Peyer's patch (tissue), 4 donors: ENCODE measurements at regions not wholly inside any gene's neighbourhood (a gene's known extent, or its start where the extent isn't known, plus 50 kb on each side); places are given as distances from the start of the nearest gene placed in this dataset.

ENCODE experiments used
- DNase-seq, 3 donors: peaks; one replicate each; pipeline ENCODE4 v3.0.0-alpha.2; 2017 to 2019
- H3K27ac ChIP-seq, 4 donors: fragments of 200-600 bp; sonication (generic); one replicate each; pipeline ENCODE4 v1.5.1; 2016 to 2019
- H3K27me3 ChIP-seq, 2 donors: fragments of 200-600 bp; sonication (generic); one replicate each; pipeline ENCODE4 v1.5.1; 2019
- H3K36me3 ChIP-seq, 3 donors: fragments of 200-600 bp; sonication (generic); one replicate each; pipeline ENCODE4 v1.5.1; 2016 to 2019
- H3K4me1 ChIP-seq, 4 donors: fragments of 200-600 bp; sonication (generic); one replicate each; pipeline ENCODE4 v1.5.1; 2016 to 2019
- H3K4me3 ChIP-seq, 4 donors: fragments of 200-600 bp; sonication (generic); 1 replicate in 3 of 4; 2 replicates in 1 of 4; pipeline ENCODE4 v1.5.1; 2016 to 2019; ENCODE audit warnings: mild to moderate bottlenecking in 1 of 4
- H3K9me3 ChIP-seq, 4 donors: fragments of 200-600 bp; sonication (generic); one replicate each; pipeline ENCODE4 v1.5.1; 2016 to 2019; ENCODE audit warnings: mild to moderate bottlenecking in 1 of 4
- POLR2A ChIP-seq, 2 donors: fragments of 450-650 bp; IDR thresholded peaks; one replicate each; pipeline ENCODE4 v1.5.1; 2017; ENCODE audit warnings: antibody characterized with exemption in 2 of 2, mild to moderate bottlenecking in 2 of 2, moderate library complexity in 2 of 2
- TF ChIP-seq, protein P1 (sequence below), 6 experiments: fragments of 450-650 bp in 4 of 6; fragments of 200-600 bp in 2 of 6; sonication (generic) in 1 of 6; IDR thresholded peaks; one replicate each; pipeline ENCODE4 v1.5.1; 2017 to 2019; ENCODE audit warnings: antibody characterized with exemption in 6 of 6, mild to moderate bottlenecking in 3 of 6, moderate library complexity in 1 of 6

DNA sequence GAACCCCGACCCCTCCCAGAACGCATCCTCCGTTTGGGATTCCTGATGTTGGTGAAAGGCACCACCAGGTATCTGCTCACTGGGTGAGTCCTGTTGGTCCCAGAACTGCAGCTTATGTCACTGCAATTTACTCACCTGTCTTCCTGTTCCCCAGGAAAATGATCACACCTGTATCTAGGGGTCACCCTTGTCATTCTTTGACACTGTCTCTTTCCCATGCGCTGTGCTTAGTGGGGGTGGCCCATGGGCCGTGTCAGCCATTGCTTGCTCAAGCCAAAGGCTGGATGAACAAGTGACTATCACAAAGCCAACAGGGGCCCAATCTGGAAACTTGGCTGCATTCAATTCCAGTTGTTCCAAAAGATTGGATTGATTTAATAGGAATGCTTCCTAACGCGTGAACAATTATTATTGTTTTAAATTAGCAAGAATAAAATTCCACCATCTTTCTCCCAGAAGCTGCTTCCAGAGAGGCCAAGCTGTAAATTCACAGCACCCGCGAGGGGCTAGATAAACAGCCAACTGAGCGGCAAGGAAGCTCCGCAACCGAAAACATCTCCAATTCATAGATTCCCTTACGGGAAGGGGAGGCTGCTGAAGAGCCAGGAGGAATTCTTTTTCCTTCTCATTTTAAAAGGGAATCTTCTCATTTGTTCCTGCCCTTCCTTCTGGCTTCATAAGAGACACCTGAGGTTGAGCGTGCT, 134.8 kb upstream of the ZMIZ1 start:
- H3K4me3 ChIP-seq = no peak overlapping the region

GRCh38 chr10:78934532-78934898, 134.3 kb upstream of the ZMIZ1 start:
- H3K4me1 ChIP-seq = peaks cover 0 to 4% (median 0%) of the 10 kb centered on the region in 4 donors
- TF ChIP-seq POLR2A (IDR thresholded peaks at IDR 0.05) = no peak
- TF ChIP-seq, protein P1, sequence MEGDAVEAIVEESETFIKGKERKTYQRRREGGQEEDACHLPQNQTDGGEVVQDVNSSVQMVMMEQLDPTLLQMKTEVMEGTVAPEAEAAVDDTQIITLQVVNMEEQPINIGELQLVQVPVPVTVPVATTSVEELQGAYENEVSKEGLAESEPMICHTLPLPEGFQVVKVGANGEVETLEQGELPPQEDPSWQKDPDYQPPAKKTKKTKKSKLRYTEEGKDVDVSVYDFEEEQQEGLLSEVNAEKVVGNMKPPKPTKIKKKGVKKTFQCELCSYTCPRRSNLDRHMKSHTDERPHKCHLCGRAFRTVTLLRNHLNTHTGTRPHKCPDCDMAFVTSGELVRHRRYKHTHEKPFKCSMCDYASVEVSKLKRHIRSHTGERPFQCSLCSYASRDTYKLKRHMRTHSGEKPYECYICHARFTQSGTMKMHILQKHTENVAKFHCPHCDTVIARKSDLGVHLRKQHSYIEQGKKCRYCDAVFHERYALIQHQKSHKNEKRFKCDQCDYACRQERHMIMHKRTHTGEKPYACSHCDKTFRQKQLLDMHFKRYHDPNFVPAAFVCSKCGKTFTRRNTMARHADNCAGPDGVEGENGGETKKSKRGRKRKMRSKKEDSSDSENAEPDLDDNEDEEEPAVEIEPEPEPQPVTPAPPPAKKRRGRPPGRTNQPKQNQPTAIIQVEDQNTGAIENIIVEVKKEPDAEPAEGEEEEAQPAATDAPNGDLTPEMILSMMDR (IDR thresholded peaks at IDR 0.05) = no peak
- H3K27ac ChIP-seq = no peak overlapping the region

More for the DNA sequence above, 134.8 kb upstream of the ZMIZ1 start:
- TF ChIP-seq POLR2A (IDR thresholded peaks at IDR 0.05) = no peak
- TF ChIP-seq, protein P1 (IDR thresholded peaks at IDR 0.05) = no peak
- Histone ChIP-seq H3K27me3 (no peaks in the 10 kb centered on the region), H3K9me3 (no peaks in the 10 kb centered on the region), H3K27ac (no peak overlapping the region), H3K36me3 (no peaks in the 10 kb centered on the region), H3K4me1 (peaks cover 0 to 4% (median 0%) of the 10 kb centered on the region in 4 donors)
- DNase-seq = no peak

DNA sequence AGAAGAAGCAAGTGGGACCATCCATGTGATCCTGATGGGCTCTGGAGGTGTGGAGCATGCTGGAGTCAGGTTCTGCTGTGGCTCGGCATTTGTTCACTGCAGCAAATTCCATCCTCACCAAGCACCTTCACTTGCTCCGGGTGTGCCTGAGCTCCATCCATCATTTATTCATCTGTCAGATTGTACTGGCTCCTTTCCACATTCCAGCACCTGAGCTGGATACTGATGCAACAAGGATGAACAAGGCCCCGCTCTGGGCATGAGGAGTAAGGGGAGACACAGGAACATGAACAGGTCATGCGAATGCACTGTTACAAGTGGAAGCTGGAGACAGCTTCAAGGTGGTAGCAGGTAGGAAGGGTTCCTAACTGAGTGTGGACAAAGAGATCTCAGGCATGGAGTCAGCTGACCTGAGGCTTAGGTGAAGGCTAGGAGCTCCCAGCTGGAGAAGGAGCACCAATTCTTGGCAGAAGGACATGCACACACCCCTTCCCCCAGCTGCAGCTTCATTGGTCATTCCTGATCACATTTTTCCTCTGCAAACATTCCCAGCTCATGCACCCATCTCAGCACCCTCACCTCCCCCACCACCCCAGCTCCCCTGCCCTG, 133.7 kb upstream of the ZMIZ1 start:
- H3K27ac ChIP-seq = no peak overlapping the region
- H3K36me3 ChIP-seq = no peaks in the 10 kb centered on the region
- peaks cover 0 to 4% (median 0%) of the 10 kb centered on the region in 4 donors for H3K4me1 ChIP-seq
- DNase-seq = no peak
- no peaks in the 10 kb centered on the region for H3K27me3 ChIP-seq
- H3K4me3 ChIP-seq = no peak overlapping the region
- no peaks in the 10 kb centered on the region for H3K9me3 ChIP-seq
- TF ChIP-seq POLR2A (IDR thresholded peaks at IDR 0.05) = no peak
- TF ChIP-seq, protein P1 (IDR thresholded peaks at IDR 0.05) = no peak

More at GRCh38 chr10:78934532-78934898, 134.3 kb upstream of the ZMIZ1 start:
- H3K4me3 ChIP-seq = no peak overlapping the region
- no peaks in the 10 kb centered on the region for H3K36me3 ChIP-seq
- H3K27me3 ChIP-seq = no peaks in the 10 kb centered on the region
- no peaks in the 10 kb centered on the region for H3K9me3 ChIP-seq
- DNase-seq = no peak

- no peak for DNase-seq
- TF ChIP-seq POLR2A (IDR thresholded peaks at IDR 0.05) = no peak
- TF ChIP-seq, protein P1 (IDR thresholded peaks at IDR 0.05) = no peak
- Histone ChIP-seq H3K4me3 (no peak overlapping the region), H3K27me3 (no peaks in the 10 kb centered on the region), H3K9me3 (no peaks in the 10 kb centered on the region), H3K4me1 (peaks cover 0 to 4% (median 0%) of the 10 kb centered on the region in 4 donors), H3K27ac (peak overlapping the region in 1 of 4 donors; percentile 25), H3K36me3 (no peaks in the 10 kb centered on the region)
These were observed 132.9 kb upstream of the ZMIZ1 start for GRCh38 chr10:78935697-78936407.

DNA sequence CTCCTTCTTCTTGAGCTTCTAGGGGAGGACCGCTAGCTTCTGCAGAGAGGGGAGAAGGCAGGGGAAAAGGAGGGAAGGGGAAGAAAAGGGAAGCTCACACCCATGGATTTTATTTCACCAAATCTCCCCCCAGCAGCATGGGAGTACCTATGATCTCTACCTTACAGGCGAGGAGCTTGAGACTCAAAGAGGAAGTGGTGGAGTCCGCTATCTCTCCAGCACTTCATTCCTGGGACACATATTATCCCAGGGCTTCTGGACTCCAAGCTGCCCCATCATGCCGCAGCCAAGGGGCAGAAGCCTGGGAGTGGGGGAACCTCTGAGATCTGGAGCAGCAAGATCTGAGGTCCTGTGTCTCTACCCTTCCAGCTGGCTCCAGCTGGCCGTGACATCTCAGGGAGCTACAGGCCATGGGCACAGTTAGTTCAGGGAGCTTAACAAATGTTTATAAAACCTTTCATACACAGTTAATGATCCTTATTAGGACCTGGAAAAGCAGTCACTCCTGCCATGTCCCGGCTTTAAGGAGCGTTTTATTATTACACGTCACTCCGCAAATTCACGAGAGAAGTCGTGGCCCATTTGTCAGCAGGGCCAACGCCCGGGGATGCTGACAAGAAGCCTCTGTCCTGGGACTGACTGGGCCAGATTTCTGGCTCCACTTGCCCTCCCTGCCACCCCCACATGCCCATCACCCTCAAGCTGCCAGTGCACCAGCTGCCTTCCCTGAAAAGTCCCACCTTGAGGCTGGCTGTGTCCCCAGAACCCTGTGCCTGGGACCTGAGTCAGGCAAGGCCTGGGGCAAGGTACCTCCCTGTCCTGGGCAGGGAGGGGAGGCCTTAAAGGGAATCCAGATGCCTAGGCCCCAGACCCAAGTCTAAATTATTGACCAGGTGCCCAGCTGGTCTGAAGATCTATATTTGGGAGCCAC, 132.1 kb upstream of the ZMIZ1 start:
- TF ChIP-seq POLR2A (IDR thresholded peaks at IDR 0.05) = no peak
- TF ChIP-seq, protein P1 (IDR thresholded peaks at IDR 0.05) = no peak
- DNase-seq = no peak
- no peaks in the 10 kb centered on the region for H3K9me3 ChIP-seq
- no peaks in the 10 kb centered on the region for H3K27me3 ChIP-seq
- no peaks in the 10 kb centered on the region for H3K36me3 ChIP-seq
- peaks cover 0 to 4% (median 0%) of the 10 kb centered on the region in 4 donors for H3K4me1 ChIP-seq
- H3K4me3 ChIP-seq = no peak overlapping the region
- H3K27ac ChIP-seq = peak overlapping the region in 3 of 4 donors; percentile 25 to 57 (median 35)
